IMR-90 (cell line): ENCODE measurements at regions not wholly inside any gene's neighbourhood (a gene's known extent, or its start where the extent isn't known, plus 50 kb on each side); places are given as distances from the start of the nearest gene placed in this dataset.

Experiments used
- ATAC-seq: fragments of 200-7000 bp; cut with Tn5 transposase; 2 replicates; pipeline ENCODE4 v1.9.1; 2020; ENCODE audit warnings: low read depth, mild to moderate bottlenecking, moderate library complexity
- BruUV-seq: library from RNA; stranded (reverse); fragments of 400-500 nt; replicated peaks from 2 replicates; lab custom pipeline; 2021; lab: Mats Ljungman, UMichigan
- CTCF ChIA-PET: fragments of 300-600 bp; formaldehyde crosslinking; extraction: SDS; loops from one replicate; lab custom pipeline; 2021; ENCODE audit warnings: antibody characterized with exemption; lab: Yijun Ruan, JAX
- POLR2A ChIA-PET: fragments of 300-600 bp; sonication (Branson Sonifier 250); formaldehyde crosslinking; loops from one replicate; lab custom pipeline; 2022; ENCODE audit warnings: antibody characterized with exemption; ENCODE audit not compliant: unreplicated experiment; lab: Charles Lee
- DNase-seq: peaks from one replicate; pipeline ENCODE4 v3.0.0; 2013
- H2AFZ ChIP-seq: replicated peaks from 2 replicates; pipeline ENCODE3; 2013; ENCODE audit warnings: low read length, mild to moderate bottlenecking; ENCODE audit not compliant: poor library complexity
- H2AK5ac ChIP-seq: 2 replicates; pipeline ENCODE4 v1.6.1; 2013; ENCODE audit warnings: low read depth, low read length, inconsistent platforms
- H2AK9ac ChIP-seq: replicated peaks from 2 replicates; pipeline ENCODE3; 2013; ENCODE audit warnings: mild to moderate bottlenecking, low read depth, low read length, moderate library complexity; ENCODE audit not compliant: poor library complexity
- H2BK120ac ChIP-seq: 2 replicates; pipeline ENCODE4 v1.6.1; 2013; ENCODE audit warnings: low read depth, low read length, inconsistent platforms
- H2BK15ac ChIP-seq: 3 replicates; pipeline ENCODE4 v1.6.1; 2013; ENCODE audit warnings: low read depth, low read length, inconsistent platforms
- H2BK20ac ChIP-seq: 2 replicates; pipeline ENCODE4 v1.6.1; 2013; ENCODE audit warnings: low read depth, mild to moderate bottlenecking, inconsistent platforms, low read length, moderate library complexity
- H2BK5ac ChIP-seq: 2 replicates; pipeline ENCODE4 v1.6.1; 2013; ENCODE audit warnings: mild to moderate bottlenecking, low read depth, low read length, inconsistent platforms; ENCODE audit not compliant: poor library complexity, severe bottlenecking
- H3K14ac ChIP-seq: replicated peaks from 2 replicates; pipeline ENCODE4 v1.6.1; 2013; ENCODE audit warnings: low read depth, low read length, inconsistent platforms
- H3K18ac ChIP-seq: 2 replicates; pipeline ENCODE4 v1.6.1; 2013; ENCODE audit warnings: low read depth, low read length, control low read depth
- H3K23ac ChIP-seq: 2 replicates; pipeline ENCODE4 v1.6.1; 2013; ENCODE audit warnings: low read depth, low read length, inconsistent platforms
- H3K27ac ChIP-seq: 2 replicates; pipeline ENCODE4 v1.5.1; 2013; ENCODE audit warnings: mild to moderate bottlenecking, control low read depth, low read length; ENCODE audit not compliant: insufficient read depth
- H3K27me3 ChIP-seq: 2 replicates; pipeline ENCODE4 v1.6.1; 2013; ENCODE audit warnings: low read length; ENCODE audit not compliant: control insufficient read depth, insufficient read depth
- H3K36me3 ChIP-seq: 2 replicates; pipeline ENCODE4 v1.6.1; 2013; ENCODE audit warnings: low read length, mixed read lengths; ENCODE audit not compliant: control insufficient read depth, insufficient read depth
- H3K4ac ChIP-seq: 2 replicates; pipeline ENCODE4 v1.6.1; 2013; ENCODE audit warnings: low read depth, low read length, inconsistent platforms
- H3K4me1 ChIP-seq: 2 replicates; pipeline ENCODE4 v1.6.1; 2013; ENCODE audit warnings: low read length, mixed read lengths; ENCODE audit not compliant: control insufficient read depth, insufficient read depth
- H3K4me2 ChIP-seq: 2 replicates; pipeline ENCODE4 v1.6.1; 2013; ENCODE audit warnings: low read depth, mild to moderate bottlenecking, control low read depth, low read length, moderate library complexity
- H3K4me3 ChIP-seq: 2 replicates; pipeline ENCODE4 v1.5.1; 2013; ENCODE audit warnings: low read depth, mild to moderate bottlenecking, control low read depth, low read length, moderate library complexity; ENCODE audit not compliant: insufficient read depth
- H3K56ac ChIP-seq: 2 replicates; pipeline ENCODE4 v1.6.1; 2013; ENCODE audit warnings: low read length, inconsistent platforms; ENCODE audit not compliant: insufficient read depth; ENCODE audit errors: extremely low read depth
- H3K79me1 ChIP-seq, 2 experiments: 2 replicates each; pipeline ENCODE4 v1.6.1; 2013; ENCODE audit warnings: low read length in 2 of 2, inconsistent platforms in 1 of 2, low read depth in 1 of 2
- H3K9ac ChIP-seq: 2 replicates; pipeline ENCODE4 v1.6.1; 2013; ENCODE audit warnings: low read depth, low read length, control low read depth
- H3K9me1 ChIP-seq: 2 replicates; pipeline ENCODE4 v1.6.1; 2013; ENCODE audit warnings: low read length, inconsistent platforms; ENCODE audit not compliant: insufficient read depth
- H3K9me3 ChIP-seq: 2 replicates; pipeline ENCODE4 v1.6.1; 2013; ENCODE audit warnings: low read length; ENCODE audit not compliant: control insufficient read depth, insufficient read depth
- H4K20me1 ChIP-seq: 2 replicates; pipeline ENCODE4 v1.6.1; 2013; ENCODE audit warnings: low read length, inconsistent platforms; ENCODE audit not compliant: insufficient read depth
- H4K5ac ChIP-seq: 2 replicates; pipeline ENCODE4 v1.6.1; 2013; ENCODE audit warnings: mild to moderate bottlenecking, low read depth, low read length, control low read depth
- H4K8ac ChIP-seq, 2 experiments: 2 replicates each; pipeline ENCODE4 v1.6.1; 2013; ENCODE audit warnings: low read depth in 2 of 2, low read length in 2 of 2, control low read depth in 1 of 2, inconsistent platforms in 1 of 2
- H4K91ac ChIP-seq: 2 replicates; pipeline ENCODE4 v1.6.1; 2013; ENCODE audit warnings: low read depth, low read length, inconsistent platforms; ENCODE audit not compliant: insufficient read depth
- BHLHE40 ChIP-seq: fragments of 150-350 bp; IDR thresholded peaks from 2 replicates; pipeline ENCODE4 v1.6.1; 2016; ENCODE audit warnings: mild to moderate bottlenecking, low read depth, low read length
- NFE2L2 ChIP-seq: fragments of 150-350 bp; IDR thresholded peaks from 2 replicates; pipeline ENCODE4 v1.6.1; 2016; ENCODE audit warnings: low read depth, mild to moderate bottlenecking, low read length
- POLR2A ChIP-seq: IDR thresholded peaks from 2 replicates; pipeline ENCODE4 v1.6.1; 2012; ENCODE audit warnings: mild to moderate bottlenecking, low read depth, low read length
- WGBS, 2 experiments: methylation state at CpG; one replicate each; pipeline versions ENCODE4 v1.1.5 to v1.1.7; 2013; ENCODE audit warnings: missing lambda C conversion rate in 2 of 2; ENCODE audit not compliant: insufficient read length in 1 of 2; ENCODE audit errors: extremely low coverage in 2 of 2; 5-methylcytosine and 5-hydroxymethylcytosine counted together
- dilution Hi-C: fragments of 300-500 bp; cut with HindIII; formaldehyde crosslinking; loops from one replicate; pipeline ENCODE4 v1.14.3; 2018; ENCODE audit warnings: low sequenced_read_pairs; ENCODE audit not compliant: unreplicated experiment
- in situ Hi-C: fragments of 300-500 bp; cut with MboI; formaldehyde crosslinking; loops from 3 replicates; pipeline ENCODE4 v1.14.3; 2019; ENCODE audit warnings: low sequenced_read_pairs, inconsistent platforms, mixed read lengths
- intact Hi-C: fragments of 100-400 bp; cut with micrococcal nuclease; formaldehyde crosslinking; loops from 2 replicates; pipeline ENCODE4 v1.10.0; 2022

DNA sequence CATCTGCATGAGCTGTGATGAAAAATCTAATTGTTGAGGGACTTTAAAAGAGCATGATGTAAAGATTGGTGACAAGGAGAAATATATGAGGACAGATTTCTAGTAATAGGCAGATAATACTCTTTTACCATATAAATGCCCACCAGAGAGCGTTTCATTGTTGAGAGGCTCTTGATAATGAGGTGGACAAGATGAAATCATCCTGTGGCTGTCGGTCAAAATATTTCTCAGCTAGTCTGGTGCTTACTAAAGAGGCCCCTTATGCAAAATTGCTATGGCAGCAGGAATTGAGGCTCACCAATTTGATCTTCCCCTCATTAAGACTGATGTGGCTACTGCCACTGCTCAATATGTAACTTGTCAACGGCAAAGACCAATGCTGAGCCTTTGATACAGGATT lies 225.0 kb upstream of the RASGRP1 start:
- Histone ChIP-seq H2AK9ac (no peak overlapping the region), H2BK20ac (no peak overlapping the region), H3K23ac (no peak overlapping the region), H4K8ac (no peak overlapping the region), H3K9ac (no peak overlapping the region), H3K4me3 (no peak overlapping the region), H2AFZ (no peak overlapping the region), H3K9me3 (no peaks in the 10 kb centered on the region), H2BK15ac (no peak overlapping the region), H4K91ac (no peak overlapping the region), H3K36me3 (no peaks in the 10 kb centered on the region), H3K79me1 (no peaks in the 10 kb centered on the region), H3K14ac (no peak overlapping the region), H2BK120ac (no peak overlapping the region), H3K4me2 (no peak overlapping the region), H3K9me1 (no peaks in the 10 kb centered on the region), H3K4ac (no peak overlapping the region), H4K20me1 (no peaks in the 10 kb centered on the region), H3K4me1 (peaks cover 1% of the 10 kb centered on the region), H3K18ac (no peak overlapping the region), H3K27ac (no peak overlapping the region), H2BK5ac (no peak overlapping the region), H3K27me3 (no peaks in the 10 kb centered on the region), H3K56ac (no peak overlapping the region), H4K5ac (no peak overlapping the region), H2AK5ac (no peak overlapping the region)
- DNase-seq: no peak
- TF ChIP-seq NFE2L2 (no peak), POLR2A (no peak), BHLHE40 (no peak)
- dilution Hi-C loops: no loop called here
- in situ Hi-C loops: no loop called here
- BruUV-seq: no TSS peak
- ChIA-PET POLR2A (no interaction called here), CTCF (no interaction called here)
- intact Hi-C loops: no loop called here
- 0% methylated on average over 1 of the region's 3 CpGs; no CpG with 5 or more reads in 1 of the 2 experiments for WGBS, 2 experiments
- ATAC-seq: no peak
